CD4-positive, alpha-beta T cell treated with Interleukin-15 for 1 hour (primary cell): ENCODE measurements at regions not wholly inside any gene's neighbourhood (a gene's known extent, or its start where the extent isn't known, plus 50 kb on each side); places are given as distances from the start of the nearest gene placed in this dataset.

ENCODE experiments used
- DNase-seq: peaks from one replicate; pipeline ENCODE4 v3.0.0-alpha.2; 2020

DNA sequence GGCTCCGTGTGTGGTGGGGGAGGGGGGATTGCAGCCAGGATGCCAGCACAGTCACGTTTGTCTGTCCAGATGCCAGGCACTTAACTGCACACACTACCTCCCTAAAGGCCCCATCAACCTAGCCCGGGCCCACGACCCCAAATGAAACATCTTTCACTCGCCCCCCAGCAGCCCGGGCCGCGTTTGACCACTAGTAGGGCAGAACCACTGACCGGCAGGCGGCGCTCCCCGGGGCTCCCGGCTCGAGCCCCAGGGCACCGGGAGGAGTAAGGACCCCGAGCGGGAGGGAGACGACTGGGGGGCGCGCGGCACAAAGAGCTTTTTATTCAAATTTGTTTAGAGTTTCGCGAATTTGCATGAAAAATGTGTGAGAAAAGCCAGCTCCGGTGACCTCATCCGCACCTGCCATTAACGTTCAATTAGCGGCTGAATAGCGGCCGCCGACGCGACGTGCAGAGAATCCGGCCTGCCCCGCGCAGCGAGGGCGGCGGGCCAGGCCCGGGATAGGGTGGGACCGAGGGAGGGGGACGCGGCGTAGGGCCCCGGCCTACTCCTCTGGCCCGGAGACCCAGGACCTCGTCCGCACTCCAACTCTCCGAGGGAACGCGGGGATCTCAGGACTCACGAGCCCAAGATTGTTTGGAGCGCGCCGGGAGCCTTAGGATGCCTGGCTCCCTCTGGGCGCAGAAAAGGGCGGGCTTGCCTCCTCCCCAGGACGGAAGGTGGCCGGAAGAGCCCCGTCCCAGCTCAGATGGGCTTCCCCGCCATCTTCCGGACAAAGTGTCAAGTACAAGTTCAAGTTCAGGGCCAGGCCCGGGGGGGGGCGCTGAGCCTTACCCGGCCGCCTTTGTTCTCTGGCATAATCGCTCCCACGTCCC is 64.9 kb upstream of the POLG start:
- DNase-seq = peak; percentile 27

- no peak for DNase-seq
Measured at GRCh38 chr15:89398896-89399237, 64.2 kb upstream of the POLG start.

- DNase-seq = no peak
Measured at GRCh38 chr15:89397653-89398023, 63.0 kb upstream of the POLG start.

GRCh38 chr15:89396723-89397652 is 62.4 kb upstream of the POLG start:
- DNase-seq = no peak

DNA sequence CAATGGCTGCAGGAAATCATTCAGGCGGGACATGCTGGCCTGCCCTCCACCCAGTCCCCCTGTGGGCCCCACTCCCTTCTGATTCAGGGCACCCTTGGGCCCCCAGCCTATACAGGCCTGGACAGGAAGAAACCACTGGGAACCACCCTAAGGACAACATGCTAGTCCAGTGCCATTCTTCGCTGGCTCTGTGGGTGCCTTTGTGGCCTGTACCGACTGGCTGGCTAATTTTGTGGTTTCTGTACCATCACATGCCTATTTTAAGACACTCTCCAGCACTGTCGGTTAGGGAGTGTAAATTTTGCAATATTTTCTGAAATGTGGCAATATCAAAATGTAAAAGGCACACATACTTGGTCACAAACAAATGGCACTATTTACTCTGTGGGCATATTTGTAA is 61.4 kb upstream of the POLG start:
- no peak for DNase-seq

DNA sequence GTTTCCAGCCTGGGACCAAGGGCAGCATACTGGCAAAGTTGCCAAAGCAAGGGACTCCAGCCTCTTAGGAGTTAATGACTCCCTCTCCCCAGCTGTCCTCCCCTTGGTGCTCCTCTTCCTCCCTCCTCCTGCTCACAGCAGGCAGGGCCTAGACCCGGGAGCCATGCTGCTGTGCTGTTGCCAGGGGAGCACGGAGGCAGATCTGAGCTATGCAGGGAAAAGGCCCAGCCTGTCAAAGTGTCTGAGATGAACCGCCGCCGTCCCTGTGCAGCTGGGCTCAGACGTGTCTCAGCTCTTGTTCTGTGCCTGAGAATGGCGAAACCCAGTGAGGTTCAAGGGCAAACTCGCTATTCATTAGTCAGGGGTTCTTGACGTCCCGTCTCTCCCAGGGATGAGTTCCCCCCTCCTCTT is 60.8 kb upstream of the POLG start:
- DNase-seq = no peak

DNA sequence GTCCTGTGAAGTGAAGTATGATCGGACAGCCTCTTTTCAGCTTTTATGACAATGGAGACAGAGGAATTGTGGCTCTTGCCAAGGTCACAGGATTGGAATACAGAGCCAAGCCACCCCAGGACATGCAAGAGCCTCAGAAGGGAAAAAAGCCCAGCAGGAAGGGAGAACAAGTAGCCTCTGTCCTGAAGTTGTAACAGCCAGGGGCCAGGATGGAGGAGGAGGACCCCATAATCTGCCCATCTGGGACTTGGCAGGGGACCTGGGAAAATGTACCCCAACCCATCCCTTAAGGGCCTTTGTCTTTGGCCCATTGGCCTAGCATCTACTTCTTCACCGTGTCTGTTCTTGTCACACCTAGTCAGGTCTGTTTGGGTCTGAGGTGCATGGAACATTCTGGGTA is 60.4 kb upstream of the POLG start:
- DNase-seq = no peak

DNA sequence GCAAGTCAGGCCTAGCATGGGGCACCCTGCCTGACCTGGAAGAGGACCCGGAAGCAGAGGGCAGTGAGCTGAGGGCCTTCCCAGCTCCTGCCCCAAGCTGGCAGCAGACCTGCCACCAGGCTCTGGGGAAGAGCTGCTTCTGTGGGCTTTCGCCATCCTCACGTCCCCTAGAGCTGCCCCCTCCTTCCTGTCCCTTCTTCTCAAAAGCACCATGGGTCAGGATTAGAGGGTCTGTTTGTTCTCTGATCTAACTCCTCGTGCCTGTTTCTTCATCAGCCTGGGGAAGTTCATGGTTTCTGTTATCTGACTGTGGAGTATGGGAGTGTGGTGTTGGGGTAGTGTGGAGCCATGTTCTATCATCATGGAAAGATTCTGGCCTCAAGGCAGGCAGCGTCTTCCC is 58.4 kb upstream of the POLG start:
- DNase-seq = no peak

GRCh38 chr15:89391685-89392257 is 57.1 kb upstream of the POLG start:
- DNase-seq = no peak

- DNase-seq = no peak
Measured at GRCh38 chr15:89389841-89390603, 55.4 kb upstream of the POLG start.

GRCh38 chr15:89387140-89387903 is 52.7 kb upstream of the POLG start:
- no peak for DNase-seq

- no peak for DNase-seq
Measured at GRCh38 chr15:89385596-89386331, 51.1 kb upstream of the POLG start.
